ENCODE measurements at regions not wholly inside any gene's neighbourhood (a gene's known extent, or its start where the extent isn't known, plus 50 kb on each side); places are given as distances from the start of the nearest gene placed in this dataset.

DNA sequence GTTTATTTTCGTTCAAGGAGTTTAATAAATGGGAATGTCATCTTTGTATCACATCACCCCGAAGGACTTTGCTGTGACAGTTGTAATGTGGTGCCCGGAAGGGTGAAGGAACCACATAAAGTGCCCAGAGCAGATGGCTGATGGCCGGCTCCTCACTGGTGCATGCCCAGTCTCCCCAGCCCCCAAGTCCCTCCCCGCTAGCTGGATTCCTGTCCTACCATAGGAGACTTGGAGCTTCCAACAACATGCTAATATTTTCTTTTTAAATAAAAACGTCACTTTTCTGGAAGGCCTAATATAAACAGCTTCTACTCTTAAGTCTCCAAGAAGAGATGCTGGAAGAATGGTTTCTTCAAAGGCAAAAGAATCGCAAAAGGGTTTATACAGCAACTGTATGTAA is 273.9 kb upstream of the LRTM1 start:
- TF ChIP-seq POLR2A (IDR thresholded peaks at IDR 0.05; ENCODE audit: low read length) (no peak), GATA1 (IDR thresholded peaks at IDR 0.05; ENCODE audit: low read depth, low read length) (no peak)

All from erythroblast (primary cell).